ENCODE measurements at regions not wholly inside any gene's neighbourhood (a gene's known extent, or its start where the extent isn't known, plus 50 kb on each side); places are given as distances from the start of the nearest gene placed in this dataset.

- TF ChIP-seq POLR2A (IDR thresholded peaks at IDR 0.05) (no peak), CTCF (IDR thresholded peaks at IDR 0.05) (no peak)
Measured at GRCh38 chr5:1673042-1673677, 126.5 kb downstream of the MRPL36 start.
